ENCODE measurements at regions not wholly inside any gene's neighbourhood (a gene's known extent, or its start where the extent isn't known, plus 50 kb on each side); places are given as distances from the start of the nearest gene placed in this dataset.

DNA sequence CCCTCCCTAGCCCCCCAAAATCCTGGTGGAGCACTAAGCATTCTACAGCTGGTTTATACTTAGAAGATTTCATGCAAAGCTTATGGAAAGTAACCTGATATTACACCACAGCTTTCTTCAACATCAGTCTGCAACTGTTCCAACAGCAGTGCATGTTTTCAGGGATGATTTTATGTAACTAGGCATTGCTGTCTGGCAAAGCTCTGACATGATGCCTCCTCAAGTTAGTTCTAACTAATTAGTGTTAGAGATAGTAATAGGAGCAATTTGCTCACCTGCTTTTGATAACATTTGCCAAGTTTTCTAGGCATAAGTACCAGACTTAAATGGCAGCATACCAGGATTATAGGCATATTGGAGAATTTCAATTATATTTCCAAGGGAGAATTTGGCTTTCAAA, 330.3 kb upstream of the SGO1 start:
- H3K36me3 ChIP-seq (ENCODE audit: control insufficient read depth, insufficient read depth, low read length) = no peaks in the 10 kb centered on the region
- H3K27me3 ChIP-seq (replicated peaks; ENCODE audit: control insufficient read depth, insufficient read depth, low read length) = no peaks in the 10 kb centered on the region
- DNase-seq (ENCODE audit: extremely low read depth, insufficient read length) = no peak
- no peak overlapping the region for H3K4me3 ChIP-seq (replicated peaks; ENCODE audit: low read depth, low read length)
- TF ChIP-seq, protein P1, sequence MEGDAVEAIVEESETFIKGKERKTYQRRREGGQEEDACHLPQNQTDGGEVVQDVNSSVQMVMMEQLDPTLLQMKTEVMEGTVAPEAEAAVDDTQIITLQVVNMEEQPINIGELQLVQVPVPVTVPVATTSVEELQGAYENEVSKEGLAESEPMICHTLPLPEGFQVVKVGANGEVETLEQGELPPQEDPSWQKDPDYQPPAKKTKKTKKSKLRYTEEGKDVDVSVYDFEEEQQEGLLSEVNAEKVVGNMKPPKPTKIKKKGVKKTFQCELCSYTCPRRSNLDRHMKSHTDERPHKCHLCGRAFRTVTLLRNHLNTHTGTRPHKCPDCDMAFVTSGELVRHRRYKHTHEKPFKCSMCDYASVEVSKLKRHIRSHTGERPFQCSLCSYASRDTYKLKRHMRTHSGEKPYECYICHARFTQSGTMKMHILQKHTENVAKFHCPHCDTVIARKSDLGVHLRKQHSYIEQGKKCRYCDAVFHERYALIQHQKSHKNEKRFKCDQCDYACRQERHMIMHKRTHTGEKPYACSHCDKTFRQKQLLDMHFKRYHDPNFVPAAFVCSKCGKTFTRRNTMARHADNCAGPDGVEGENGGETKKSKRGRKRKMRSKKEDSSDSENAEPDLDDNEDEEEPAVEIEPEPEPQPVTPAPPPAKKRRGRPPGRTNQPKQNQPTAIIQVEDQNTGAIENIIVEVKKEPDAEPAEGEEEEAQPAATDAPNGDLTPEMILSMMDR (IDR thresholded peaks at IDR 0.05; ENCODE audit: insufficient read depth, low read length, poor library complexity, severe bottlenecking) = no peak

DNA sequence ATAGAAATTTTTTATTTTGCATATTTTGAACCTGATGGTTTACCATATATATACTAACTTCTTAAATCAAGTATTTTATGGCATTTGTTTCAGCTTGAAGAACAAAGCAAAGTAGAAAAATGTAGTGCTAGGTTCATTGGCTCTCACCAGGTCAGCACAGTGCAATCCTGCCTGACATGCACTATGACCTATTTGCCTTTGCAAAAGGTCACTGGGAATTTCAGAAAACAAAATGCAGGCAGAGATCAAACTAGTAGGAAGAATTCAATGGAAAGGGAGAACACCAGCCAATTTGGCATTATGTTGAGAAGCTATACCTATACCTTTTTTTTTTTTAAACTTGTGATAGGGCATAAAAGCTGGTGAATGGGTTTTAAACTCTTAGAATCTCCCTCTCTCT, 329.8 kb upstream of the SGO1 start:
- Histone ChIP-seq H3K27me3 (replicated peaks; ENCODE audit: control insufficient read depth, insufficient read depth, low read length) (no peaks in the 10 kb centered on the region), H3K4me3 (replicated peaks; ENCODE audit: low read depth, low read length) (no peak overlapping the region), H3K36me3 (ENCODE audit: control insufficient read depth, insufficient read depth, low read length) (no peaks in the 10 kb centered on the region)
- DNase-seq (ENCODE audit: extremely low read depth, insufficient read length) = no peak
- TF ChIP-seq, protein P1 (IDR thresholded peaks at IDR 0.05; ENCODE audit: insufficient read depth, low read length, poor library complexity, severe bottlenecking) = no peak

DNA sequence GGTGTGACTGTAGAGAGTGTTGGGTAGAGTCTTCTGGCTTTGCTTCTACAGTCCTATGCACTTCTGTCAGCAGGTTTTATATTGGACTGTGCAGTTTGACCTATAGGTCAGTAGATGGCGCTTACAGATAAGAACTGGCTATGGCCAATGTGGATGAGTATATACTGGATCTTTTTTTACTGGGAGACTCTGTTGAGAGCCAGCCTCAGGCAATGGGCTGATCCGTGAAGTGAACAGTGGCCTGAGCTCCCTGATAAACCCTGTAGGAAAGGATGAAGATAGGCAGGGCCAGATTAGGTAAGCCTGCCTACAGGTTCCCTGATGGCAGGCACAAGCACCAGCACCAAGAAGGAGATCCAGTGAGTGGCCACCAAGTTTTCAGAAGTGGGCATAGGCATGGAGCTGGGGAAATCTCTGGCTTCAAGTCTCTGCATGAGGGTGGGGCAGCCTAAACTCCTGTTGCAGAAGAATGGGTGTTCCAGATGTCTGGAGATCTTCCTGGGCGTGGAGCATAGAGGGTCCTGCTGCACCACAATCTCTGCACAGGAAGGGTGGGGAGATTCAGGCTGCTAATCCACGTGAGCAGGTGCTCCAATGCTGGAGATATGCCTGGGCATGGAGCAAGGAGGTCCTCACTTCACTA, 326.0 kb upstream of the SGO1 start:
- TF ChIP-seq, protein P1 (IDR thresholded peaks at IDR 0.05; ENCODE audit: insufficient read depth, low read length, poor library complexity, severe bottlenecking) = peak; percentile 76
- DNase-seq (ENCODE audit: extremely low read depth, insufficient read length) = no peak
- Histone ChIP-seq H3K36me3 (ENCODE audit: control insufficient read depth, insufficient read depth, low read length) (no peaks in the 10 kb centered on the region), H3K4me3 (replicated peaks; ENCODE audit: low read depth, low read length) (no peak overlapping the region), H3K27me3 (replicated peaks; ENCODE audit: control insufficient read depth, insufficient read depth, low read length) (no peaks in the 10 kb centered on the region)

DNA sequence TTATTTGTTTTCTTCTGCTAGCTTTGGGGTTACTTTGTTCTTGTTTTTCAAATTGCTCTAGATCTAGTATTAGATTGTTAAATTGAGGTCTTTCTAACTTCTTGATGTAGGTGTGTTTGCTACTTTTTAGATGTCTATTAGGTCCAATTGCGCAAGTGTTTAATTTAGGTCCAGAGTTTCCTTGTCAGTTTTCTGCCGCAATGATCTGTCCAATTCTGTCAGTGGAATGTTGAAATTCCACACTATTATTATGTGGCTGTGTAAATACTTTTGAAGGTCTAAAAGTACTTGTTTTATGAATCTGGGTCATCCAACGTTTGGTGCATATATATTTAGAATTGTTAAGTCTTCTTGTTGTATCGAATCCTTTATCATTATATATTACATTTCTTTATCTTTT, 324.4 kb upstream of the SGO1 start:
- H3K36me3 ChIP-seq (ENCODE audit: control insufficient read depth, insufficient read depth, low read length) = no peaks in the 10 kb centered on the region
- TF ChIP-seq, protein P1 (IDR thresholded peaks at IDR 0.05; ENCODE audit: insufficient read depth, low read length, poor library complexity, severe bottlenecking) = no peak
- no peak for DNase-seq (ENCODE audit: extremely low read depth, insufficient read length)
- no peaks in the 10 kb centered on the region for H3K27me3 ChIP-seq (replicated peaks; ENCODE audit: control insufficient read depth, insufficient read depth, low read length)
- H3K4me3 ChIP-seq (replicated peaks; ENCODE audit: low read depth, low read length) = no peak overlapping the region

DNA sequence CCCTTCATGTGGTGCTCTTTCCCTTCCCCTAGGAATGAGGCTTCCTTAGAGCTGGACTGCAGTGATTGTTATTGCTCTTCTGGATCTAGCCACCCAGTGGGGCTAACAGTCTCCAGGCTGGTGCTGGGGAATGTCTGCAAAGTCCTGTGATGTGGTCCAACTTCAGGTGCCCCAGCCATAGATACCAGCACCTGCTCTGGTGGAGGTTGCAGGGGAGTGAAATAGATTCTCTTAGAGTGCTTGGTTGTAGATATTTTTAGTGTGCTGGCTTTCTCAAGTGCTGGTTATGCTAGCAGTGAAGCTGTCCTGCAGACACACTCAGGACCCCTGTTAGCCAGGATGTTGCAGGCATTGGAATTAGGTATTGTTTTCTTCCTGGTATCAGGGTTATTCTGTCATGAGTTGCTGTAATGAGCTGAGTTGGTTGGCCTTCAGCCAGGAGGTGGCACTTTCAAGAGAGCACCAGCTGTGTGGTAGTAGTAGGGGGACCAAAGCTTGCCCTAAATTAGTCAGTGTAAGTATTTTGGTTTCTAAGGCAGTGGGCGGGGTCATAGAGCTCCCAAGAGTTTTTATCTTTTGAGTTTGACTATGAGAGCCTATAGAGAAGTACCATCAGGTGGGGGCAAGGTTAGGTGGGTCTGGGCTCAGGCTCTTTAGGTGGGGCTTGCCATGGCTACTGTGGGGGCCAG, 317.5 kb upstream of the SGO1 start:
- no peak overlapping the region for H3K4me3 ChIP-seq (replicated peaks; ENCODE audit: low read depth, low read length)
- no peaks in the 10 kb centered on the region for H3K36me3 ChIP-seq (ENCODE audit: control insufficient read depth, insufficient read depth, low read length)
- no peaks in the 10 kb centered on the region for H3K27me3 ChIP-seq (replicated peaks; ENCODE audit: control insufficient read depth, insufficient read depth, low read length)
- no peak for DNase-seq (ENCODE audit: extremely low read depth, insufficient read length)
- TF ChIP-seq, protein P1 (IDR thresholded peaks at IDR 0.05; ENCODE audit: insufficient read depth, low read length, poor library complexity, severe bottlenecking) = no peak

Data from GM06990 (cell line).